PC-9 (cell line): ENCODE measurements at regions not wholly inside any gene's neighbourhood (a gene's known extent, or its start where the extent isn't known, plus 50 kb on each side); places are given as distances from the start of the nearest gene placed in this dataset.

ENCODE experiments used
- CTCF ChIP-seq: fragments of 200-600 bp; sonication (generic); conservative IDR thresholded peaks from 2 replicates; pipeline ENCODE4 v1.6.1; 2017; ENCODE audit warnings: mixed run types, antibody characterized with exemption, mild to moderate bottlenecking, moderate library complexity
- EZH2 ChIP-seq: fragments of 200-600 bp; sonication (generic); IDR thresholded peaks from 2 replicates; pipeline ENCODE4 v1.8.0; 2017; ENCODE audit warnings: antibody characterized with exemption, low read depth

GRCh38 chrX:65587616-65588526 is 53.3 kb upstream of the LAS1L start:
- TF ChIP-seq CTCF: no peak
- no peak for TF ChIP-seq EZH2
